Ovary (tissue), 7 donors: ENCODE measurements at regions not wholly inside any gene's neighbourhood (a gene's known extent, or its start where the extent isn't known, plus 50 kb on each side); places are given as distances from the start of the nearest gene placed in this dataset.

Experiments used
- DNase-seq, 5 donors: peaks; one replicate each; pipeline ENCODE4 v3.0.0-alpha.2; 2019 to 2020
- H3K27ac ChIP-seq, 2 donors: fragments of 200-600 bp; one replicate each; pipeline versions ENCODE4 v1.5.1 to v1.8.0; 2019 to 2022
- H3K27me3 ChIP-seq: fragments of 200-600 bp; one replicate; pipeline ENCODE4 v1.8.0; 2022
- H3K36me3 ChIP-seq: fragments of 200-600 bp; sonication (generic); one replicate; pipeline ENCODE4 v1.5.1; 2019
- H3K4me1 ChIP-seq: one replicate; pipeline ENCODE4 v1.8.1; 2013; ENCODE audit warnings: mild to moderate bottlenecking, moderate library complexity; ENCODE audit not compliant: insufficient read depth
- H3K4me3 ChIP-seq: fragments of 200-600 bp; sonication (generic); one replicate; pipeline ENCODE4 v1.5.1; 2017
- H3K9me3 ChIP-seq, 2 donors: fragments of 200-600 bp in 1 of 2; sonication (generic) in 1 of 2; one replicate each; pipeline versions ENCODE4 v1.5.1 to v1.8.1; 2013 to 2019; ENCODE audit warnings: mild to moderate bottlenecking in 1 of 2, moderate library complexity in 1 of 2
- EP300 ChIP-seq: sonication (generic); formaldehyde crosslinking; IDR thresholded peaks from one replicate; pipeline ENCODE4 v1.6.1; 2017; ENCODE audit warnings: antibody characterized with exemption
- POLR2A ChIP-seq: fragments of 450-650 bp; IDR thresholded peaks from one replicate; pipeline ENCODE4 v1.6.1; 2017; ENCODE audit warnings: antibody characterized with exemption, mild to moderate bottlenecking, moderate library complexity
- WGBS, 3 donors: extraction: QIAGEN DNeasy Blood & Tissue Kit in 1 of 3; methylation state at CpG; one replicate each; pipeline versions ENCODE4 v1.1.5 to v1.1.7; 2013 to 2017; 5-methylcytosine and 5-hydroxymethylcytosine counted together
- intact Hi-C, 4 donors: fragments of 100-400 bp; cut with DNase I; formaldehyde crosslinking; loops; one replicate each; pipeline versions ENCODE4 v1.11.0 to v1.15.1; 2022 to 2023
- TF ChIP-seq, protein P1 (sequence below), 3 donors: fragments of 450-650 bp in 2 of 3; fragments of 200-600 bp in 1 of 3; IDR thresholded peaks; one replicate each; pipeline versions ENCODE4 v1.5.1 to v1.8.0; 2016 to 2022; ENCODE audit warnings: antibody characterized with exemption in 3 of 3, mild to moderate bottlenecking in 1 of 3
- donor health status: DM: no; HTN: no; CAD: no; lungs with moderate emphysema.
- donor health status: DM: no; HTN: no; CAD: no.
- donor health status: Bipolar disorder and iron deficiency.
- donor health status: DM: no; HTN: no; CAD: no.
- donor health status: DM: yes; HTN: yes; CAD: no.

GRCh38 chr10:100615908-100616307, 80.2 kb downstream of the HIF1AN start:
- H3K4me1 ChIP-seq: no peaks in the 10 kb centered on the region
- no peaks in the 10 kb centered on the region for H3K36me3 ChIP-seq
- 57 to 69% (median 62%) methylated on average over 5 of the region's 5 CpGs for WGBS, 3 donors
- no peak overlapping the region for H3K27ac ChIP-seq
- no peak for DNase-seq
- no peaks in the 10 kb centered on the region for H3K27me3 ChIP-seq
- no peak overlapping the region for H3K4me3 ChIP-seq
- H3K9me3 ChIP-seq: peaks cover 0 to 10% of the 10 kb centered on the region in 2 donors
- TF ChIP-seq EP300: no peak
- no peak for TF ChIP-seq POLR2A
- TF ChIP-seq, protein P1, sequence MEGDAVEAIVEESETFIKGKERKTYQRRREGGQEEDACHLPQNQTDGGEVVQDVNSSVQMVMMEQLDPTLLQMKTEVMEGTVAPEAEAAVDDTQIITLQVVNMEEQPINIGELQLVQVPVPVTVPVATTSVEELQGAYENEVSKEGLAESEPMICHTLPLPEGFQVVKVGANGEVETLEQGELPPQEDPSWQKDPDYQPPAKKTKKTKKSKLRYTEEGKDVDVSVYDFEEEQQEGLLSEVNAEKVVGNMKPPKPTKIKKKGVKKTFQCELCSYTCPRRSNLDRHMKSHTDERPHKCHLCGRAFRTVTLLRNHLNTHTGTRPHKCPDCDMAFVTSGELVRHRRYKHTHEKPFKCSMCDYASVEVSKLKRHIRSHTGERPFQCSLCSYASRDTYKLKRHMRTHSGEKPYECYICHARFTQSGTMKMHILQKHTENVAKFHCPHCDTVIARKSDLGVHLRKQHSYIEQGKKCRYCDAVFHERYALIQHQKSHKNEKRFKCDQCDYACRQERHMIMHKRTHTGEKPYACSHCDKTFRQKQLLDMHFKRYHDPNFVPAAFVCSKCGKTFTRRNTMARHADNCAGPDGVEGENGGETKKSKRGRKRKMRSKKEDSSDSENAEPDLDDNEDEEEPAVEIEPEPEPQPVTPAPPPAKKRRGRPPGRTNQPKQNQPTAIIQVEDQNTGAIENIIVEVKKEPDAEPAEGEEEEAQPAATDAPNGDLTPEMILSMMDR (IDR thresholded peaks at IDR 0.05): no peak
- intact Hi-C loops: no loop called here

GRCh38 chr10:100618091-100618615, 82.4 kb downstream of the HIF1AN start:
- Histone ChIP-seq H3K27ac (no peak overlapping the region), H3K36me3 (no peaks in the 10 kb centered on the region), H3K9me3 (peaks cover 0 to 10% of the 10 kb centered on the region in 2 donors), H3K4me1 (no peaks in the 10 kb centered on the region), H3K27me3 (no peaks in the 10 kb centered on the region), H3K4me3 (no peak overlapping the region)
- intact Hi-C loops: no loop called here
- 72 to 76% (median 72%) methylated on average over 11 of the region's 11 CpGs for WGBS, 3 donors
- TF ChIP-seq POLR2A: no peak
- TF ChIP-seq, protein P1 (IDR thresholded peaks at IDR 0.05): no peak
- no peak for TF ChIP-seq EP300
- DNase-seq: no peak

DNA sequence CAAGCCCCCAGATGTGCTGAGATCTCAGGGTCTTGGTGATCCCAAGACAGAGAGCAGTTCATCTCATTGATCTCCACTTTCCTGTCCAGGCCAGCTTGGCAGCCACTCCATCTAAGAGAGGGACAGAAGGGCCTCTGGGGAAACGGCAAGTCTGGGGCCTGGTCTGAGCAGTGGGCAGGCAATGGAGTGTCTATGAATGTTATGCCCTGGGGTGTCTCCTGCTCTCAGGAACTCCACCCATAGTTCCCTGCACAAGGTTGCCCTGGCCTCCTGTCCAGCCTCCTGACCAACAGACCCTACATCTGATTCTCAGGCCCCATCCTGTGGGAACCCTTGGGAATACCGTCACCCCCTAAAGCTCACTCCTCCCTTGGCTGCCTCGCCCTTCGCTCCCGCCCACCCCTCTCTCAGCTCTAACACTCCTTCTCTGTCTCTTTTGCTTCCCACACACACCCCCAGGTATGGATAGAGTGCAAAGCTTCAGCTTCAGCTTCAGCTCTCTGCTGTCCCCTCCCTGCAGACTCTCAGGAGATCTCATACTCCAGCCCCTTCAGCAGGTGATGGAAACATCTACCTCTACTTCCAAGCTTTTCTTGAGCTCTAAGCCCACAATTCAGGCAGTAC, 83.0 kb downstream of the HIF1AN start:
- H3K4me3 ChIP-seq: no peak overlapping the region
- intact Hi-C loops: no loop called here
- H3K27ac ChIP-seq: no peak overlapping the region
- H3K27me3 ChIP-seq: no peaks in the 10 kb centered on the region
- TF ChIP-seq, protein P1 (IDR thresholded peaks at IDR 0.05): no peak
- no peak for TF ChIP-seq EP300
- TF ChIP-seq POLR2A: no peak
- peaks cover 0 to 4% of the 10 kb centered on the region in 2 donors for H3K9me3 ChIP-seq
- DNase-seq: no peak
- H3K36me3 ChIP-seq: no peaks in the 10 kb centered on the region
- no peaks in the 10 kb centered on the region for H3K4me1 ChIP-seq
- 55 to 67% (median 63%) methylated on average over 5 of the region's 5 CpGs for WGBS, 3 donors

DNA sequence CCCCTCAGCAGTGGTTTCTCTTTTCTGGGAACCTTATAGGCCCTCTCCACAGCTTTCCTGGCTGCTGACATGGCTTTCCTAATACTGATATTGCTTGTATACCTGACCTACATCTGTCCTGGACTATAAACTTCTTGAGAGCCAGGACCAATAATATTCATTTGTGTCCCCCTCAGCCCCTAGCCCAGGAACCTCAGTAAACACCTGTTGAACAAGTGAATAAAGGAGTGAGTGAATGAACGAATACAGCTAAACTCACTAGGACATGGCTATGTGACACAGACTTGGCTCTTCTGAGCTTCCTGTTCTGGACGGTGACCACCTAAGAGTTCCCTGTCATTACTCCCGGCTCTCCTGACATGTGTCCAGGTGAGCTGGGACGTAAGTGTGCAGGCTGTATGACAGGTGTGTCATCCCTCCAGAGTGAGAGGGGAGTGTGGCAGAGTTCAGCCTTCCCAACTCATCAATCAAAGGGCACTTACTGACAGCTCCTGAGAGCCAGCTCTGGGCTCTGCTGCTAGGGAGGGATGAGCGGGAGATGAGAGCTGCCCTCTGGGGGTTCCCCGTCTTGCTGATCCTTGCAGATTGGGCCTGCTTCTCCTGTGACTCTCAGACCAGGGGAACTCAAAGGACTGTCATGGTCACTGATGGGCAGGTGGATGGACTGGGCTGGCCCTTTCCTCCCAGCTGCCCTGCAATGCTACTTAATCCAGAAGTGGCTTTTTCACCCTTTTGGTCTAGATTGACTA, 84.5 kb downstream of the HIF1AN start:
- 71 to 81% (median 80%) methylated on average over 6 of the region's 6 CpGs for WGBS, 3 donors
- no peaks in the 10 kb centered on the region for H3K9me3 ChIP-seq
- DNase-seq: no peak
- H3K36me3 ChIP-seq: no peaks in the 10 kb centered on the region
- intact Hi-C loops: no loop called here
- TF ChIP-seq, protein P1 (IDR thresholded peaks at IDR 0.05): no peak
- TF ChIP-seq POLR2A (no peak), EP300 (no peak)
- H3K27ac ChIP-seq: no peak overlapping the region
- no peak overlapping the region for H3K4me3 ChIP-seq
- no peaks in the 10 kb centered on the region for H3K4me1 ChIP-seq
- H3K27me3 ChIP-seq: no peaks in the 10 kb centered on the region
